Glutamatergic neuron (in vitro differentiated cells): ENCODE measurements at regions not wholly inside any gene's neighbourhood (a gene's known extent, or its start where the extent isn't known, plus 50 kb on each side); places are given as distances from the start of the nearest gene placed in this dataset.

Experiments
- DNase-seq: peaks from one replicate; pipeline ENCODE4 v3.0.0; 2022
- H3K27ac Mint-ChIP-seq: one replicate; pipeline ENCODE4 v1.8.0; 2020; ENCODE audit warnings: mild to moderate bottlenecking, mixed read lengths, inconsistent platforms; ENCODE audit not compliant: unreplicated experiment
- H3K27me3 Mint-ChIP-seq: one replicate; pipeline ENCODE4 v1.8.0; 2020; ENCODE audit warnings: mild to moderate bottlenecking, moderate library complexity, mixed read lengths, inconsistent platforms; ENCODE audit not compliant: unreplicated experiment
- H3K36me3 Mint-ChIP-seq: one replicate; pipeline ENCODE4 v1.8.0; 2020; ENCODE audit warnings: mild to moderate bottlenecking, mixed read lengths, inconsistent platforms; ENCODE audit not compliant: unreplicated experiment
- H3K4me1 Mint-ChIP-seq: one replicate; pipeline ENCODE4 v1.8.0; 2020; ENCODE audit warnings: mild to moderate bottlenecking, low read depth, mixed read lengths, inconsistent platforms; ENCODE audit not compliant: unreplicated experiment
- H3K4me3 Mint-ChIP-seq: one replicate; pipeline ENCODE4 v1.8.0; 2020; ENCODE audit warnings: mild to moderate bottlenecking, mixed read lengths, inconsistent platforms; ENCODE audit not compliant: unreplicated experiment
- H3K9me3 Mint-ChIP-seq: one replicate; pipeline ENCODE4 v1.8.0; 2020; ENCODE audit warnings: mild to moderate bottlenecking, moderate library complexity, mixed read lengths, inconsistent platforms; ENCODE audit not compliant: unreplicated experiment
- TF ChIP-seq, protein P1 (sequence below): fragments of 200-600 bp; sonication (generic); IDR thresholded peaks from one replicate; pipeline ENCODE4 v1.5.0; 2021; ENCODE audit not compliant: partially characterized antibody, unreplicated experiment

DNA sequence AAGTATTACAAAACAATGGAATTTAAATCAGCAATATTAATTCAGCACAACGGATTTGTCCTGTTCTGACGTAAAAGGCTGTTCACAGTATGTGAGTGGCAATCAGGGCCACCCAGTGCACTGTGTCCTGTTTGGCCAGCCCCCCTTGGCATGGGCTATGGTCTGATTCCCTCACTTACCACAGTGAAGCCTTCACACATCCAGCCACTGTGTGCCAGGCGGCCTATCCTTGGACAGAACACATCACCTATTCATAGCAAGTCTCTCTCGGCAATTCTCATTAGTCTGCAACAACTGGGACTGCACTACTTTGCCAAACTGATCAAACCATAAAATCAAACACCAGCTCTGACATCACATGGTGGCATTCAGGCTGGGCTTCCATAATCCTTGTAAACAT, 221.5 kb upstream of the TSHZ3 start:
- no peak for DNase-seq
- no peak overlapping the region for H3K27ac Mint-ChIP-seq
- no peaks in the 10 kb centered on the region for H3K27me3 Mint-ChIP-seq
- no peak overlapping the region for H3K4me3 Mint-ChIP-seq
- TF ChIP-seq, protein P1, sequence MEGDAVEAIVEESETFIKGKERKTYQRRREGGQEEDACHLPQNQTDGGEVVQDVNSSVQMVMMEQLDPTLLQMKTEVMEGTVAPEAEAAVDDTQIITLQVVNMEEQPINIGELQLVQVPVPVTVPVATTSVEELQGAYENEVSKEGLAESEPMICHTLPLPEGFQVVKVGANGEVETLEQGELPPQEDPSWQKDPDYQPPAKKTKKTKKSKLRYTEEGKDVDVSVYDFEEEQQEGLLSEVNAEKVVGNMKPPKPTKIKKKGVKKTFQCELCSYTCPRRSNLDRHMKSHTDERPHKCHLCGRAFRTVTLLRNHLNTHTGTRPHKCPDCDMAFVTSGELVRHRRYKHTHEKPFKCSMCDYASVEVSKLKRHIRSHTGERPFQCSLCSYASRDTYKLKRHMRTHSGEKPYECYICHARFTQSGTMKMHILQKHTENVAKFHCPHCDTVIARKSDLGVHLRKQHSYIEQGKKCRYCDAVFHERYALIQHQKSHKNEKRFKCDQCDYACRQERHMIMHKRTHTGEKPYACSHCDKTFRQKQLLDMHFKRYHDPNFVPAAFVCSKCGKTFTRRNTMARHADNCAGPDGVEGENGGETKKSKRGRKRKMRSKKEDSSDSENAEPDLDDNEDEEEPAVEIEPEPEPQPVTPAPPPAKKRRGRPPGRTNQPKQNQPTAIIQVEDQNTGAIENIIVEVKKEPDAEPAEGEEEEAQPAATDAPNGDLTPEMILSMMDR, result no peak
- H3K36me3 Mint-ChIP-seq, result peaks cover 4% of the 10 kb centered on the region
- peaks cover 2% of the 10 kb centered on the region for H3K4me1 Mint-ChIP-seq
- H3K9me3 Mint-ChIP-seq, result no peaks in the 10 kb centered on the region

DNA sequence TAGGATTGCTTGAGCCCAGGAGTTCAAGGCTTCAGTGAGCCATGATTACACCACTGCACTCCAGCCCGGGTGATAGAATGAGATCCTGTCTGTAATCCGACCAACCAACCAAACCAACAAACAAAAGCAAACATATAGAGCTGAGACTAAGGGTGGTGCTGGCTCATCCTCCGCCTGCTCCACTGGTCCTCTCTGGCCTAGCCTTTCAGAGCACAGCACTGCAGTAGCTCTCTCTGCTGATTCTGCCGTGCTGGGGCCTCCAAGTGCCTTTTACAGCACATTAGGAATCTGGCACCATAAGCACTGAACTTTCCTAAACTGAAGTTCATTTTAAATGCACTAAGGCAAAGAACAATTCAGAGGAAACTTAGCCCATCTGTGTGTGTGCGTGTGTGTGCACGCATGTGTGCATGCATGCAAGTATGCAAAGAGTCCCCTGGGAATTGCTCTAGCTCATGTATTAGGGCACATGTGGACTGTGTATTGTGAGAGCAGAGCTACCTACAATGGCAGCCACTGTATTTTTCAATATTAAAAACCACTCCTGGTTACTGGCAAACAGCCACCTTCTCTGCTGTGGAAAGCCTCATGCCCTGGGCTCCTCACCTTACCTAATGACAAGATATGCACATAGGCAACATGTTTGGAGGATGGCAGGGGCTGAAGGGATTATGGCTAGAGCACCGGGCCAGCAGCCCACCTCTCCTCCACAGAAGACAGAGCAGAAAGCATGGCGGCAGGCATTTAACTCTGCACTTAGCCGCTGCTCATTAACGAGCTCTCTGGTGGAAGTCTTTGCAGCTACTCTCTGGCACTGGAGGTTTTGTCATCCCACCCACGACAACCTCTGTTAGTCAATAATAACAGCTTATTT, 223.1 kb upstream of the TSHZ3 start:
- Mint-ChIP-seq H3K9me3 (no peaks in the 10 kb centered on the region), H3K4me1 (peaks cover 2% of the 10 kb centered on the region), H3K27me3 (no peaks in the 10 kb centered on the region), H3K36me3 (no peaks in the 10 kb centered on the region), H3K4me3 (no peak overlapping the region), H3K27ac (no peak overlapping the region)
- DNase-seq, result no peak
- TF ChIP-seq, protein P1, result no peak

DNA sequence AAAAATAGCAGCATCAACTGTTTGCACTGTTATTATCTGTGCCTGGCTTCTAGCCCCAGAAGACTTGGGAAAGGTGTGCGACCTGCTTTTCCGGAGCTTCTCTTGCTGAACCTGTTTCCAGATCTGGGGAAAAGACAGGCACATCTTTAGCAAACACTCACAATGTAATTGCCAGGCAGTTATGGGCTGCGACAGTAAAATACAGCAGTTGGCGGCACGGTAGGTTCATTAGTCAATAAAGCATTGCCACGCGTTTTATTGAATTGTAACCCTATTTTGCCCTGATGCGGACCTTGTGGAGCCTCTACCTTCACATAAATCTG, 223.7 kb upstream of the TSHZ3 start:
- no peak overlapping the region for H3K27ac Mint-ChIP-seq
- no peak overlapping the region for H3K4me3 Mint-ChIP-seq
- H3K27me3 Mint-ChIP-seq, result peaks cover under 1% of the 10 kb centered on the region
- H3K36me3 Mint-ChIP-seq, result no peaks in the 10 kb centered on the region
- no peaks in the 10 kb centered on the region for H3K9me3 Mint-ChIP-seq
- DNase-seq, result no peak
- H3K4me1 Mint-ChIP-seq, result peaks cover 2% of the 10 kb centered on the region
- TF ChIP-seq, protein P1, result no peak

DNA sequence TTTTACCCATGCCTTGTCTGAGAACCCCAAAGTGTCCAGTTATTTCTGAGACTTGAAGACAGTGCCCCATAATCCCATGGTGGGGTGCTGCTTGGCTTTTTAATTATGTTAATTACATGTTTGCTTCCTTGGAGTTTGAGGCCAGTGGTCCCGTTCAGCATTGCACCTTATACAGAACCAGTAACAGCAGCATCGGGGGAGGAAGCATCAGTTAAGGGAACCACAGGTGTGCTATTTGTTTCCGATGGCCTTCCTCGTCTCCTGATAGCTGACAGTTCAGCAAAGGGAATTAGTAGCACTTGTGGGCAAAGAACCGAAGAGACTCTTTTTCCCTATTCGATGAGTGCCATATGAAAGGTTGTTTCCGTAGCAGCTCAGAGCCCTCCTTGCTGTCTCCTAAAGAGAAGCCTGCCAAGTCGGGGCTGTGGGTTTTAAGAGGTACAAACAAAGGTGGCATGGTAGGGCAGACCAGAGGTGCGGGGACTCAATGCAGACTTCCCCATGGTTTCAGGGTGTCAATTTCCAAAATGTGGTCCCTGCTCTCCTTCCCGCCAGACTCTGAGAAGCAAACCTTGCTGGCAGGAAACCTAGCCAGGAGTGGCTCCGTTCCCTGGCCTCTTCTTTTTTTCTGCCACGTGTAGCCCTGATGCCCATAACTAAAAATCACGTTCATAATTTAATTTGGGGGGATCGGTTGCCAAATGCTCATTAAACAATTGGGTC, 225.2 kb upstream of the TSHZ3 start:
- no peaks in the 10 kb centered on the region for H3K36me3 Mint-ChIP-seq
- no peak overlapping the region for H3K4me3 Mint-ChIP-seq
- DNase-seq, result no peak
- peaks cover 2% of the 10 kb centered on the region for H3K27me3 Mint-ChIP-seq
- H3K9me3 Mint-ChIP-seq, result no peaks in the 10 kb centered on the region
- peaks cover 2% of the 10 kb centered on the region for H3K4me1 Mint-ChIP-seq
- H3K27ac Mint-ChIP-seq, result no peak overlapping the region
- TF ChIP-seq, protein P1, result no peak

DNA sequence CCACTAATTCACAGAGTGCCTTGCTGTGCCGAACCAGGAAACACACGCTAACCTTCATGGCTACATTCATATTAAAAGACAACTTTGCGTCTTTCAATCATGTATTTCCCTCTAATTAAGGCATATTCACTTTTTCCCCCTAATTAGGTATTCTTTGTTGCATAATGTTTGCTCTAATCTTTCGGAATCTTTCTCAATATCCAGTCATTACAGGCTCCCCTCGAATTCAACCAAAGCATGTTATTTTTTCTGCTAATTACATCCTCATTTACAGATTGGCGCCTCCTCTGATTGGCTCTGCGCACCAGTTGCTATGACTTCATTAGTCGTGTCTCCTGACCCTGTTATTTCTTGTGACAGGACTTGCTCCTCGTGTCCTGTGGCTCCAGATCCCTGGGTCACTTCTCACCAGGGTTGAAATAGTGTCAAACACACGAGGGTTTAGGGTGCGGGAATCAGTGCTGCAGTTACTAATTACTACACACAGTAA, 226.7 kb upstream of the TSHZ3 start:
- H3K9me3 Mint-ChIP-seq, result no peaks in the 10 kb centered on the region
- no peaks in the 10 kb centered on the region for H3K36me3 Mint-ChIP-seq
- DNase-seq, result no peak

More for the DNA sequence above, 226.7 kb upstream of the TSHZ3 start:
- TF ChIP-seq, protein P1, result no peak
- Mint-ChIP-seq H3K27ac (no peak overlapping the region), H3K4me1 (peaks cover 2% of the 10 kb centered on the region), H3K4me3 (no peak overlapping the region), H3K27me3 (peaks cover 2% of the 10 kb centered on the region)
